SK-N-SH (cell line): ENCODE measurements at regions not wholly inside any gene's neighbourhood (a gene's known extent, or its start where the extent isn't known, plus 50 kb on each side); places are given as distances from the start of the nearest gene placed in this dataset.

ENCODE experiments used
- CHD2 ChIP-seq: fragments of 150-350 bp; IDR thresholded peaks from 2 replicates; pipeline ENCODE4 v1.6.1; 2018; ENCODE audit warnings: low read length; ENCODE audit not compliant: partially characterized antibody
- ELF1 ChIP-seq: IDR thresholded peaks from 2 replicates; pipeline ENCODE4 v1.4.0; 2012
- EZH2phosphoT487 ChIP-seq: fragments of 200-600 bp; sonication (generic); IDR thresholded peaks from 2 replicates; pipeline ENCODE4 v1.6.1; 2017; ENCODE audit warnings: low read depth, mixed run types, mild to moderate bottlenecking, antibody characterized with exemption, moderate library complexity, borderline replicate concordance
- JUND ChIP-seq: IDR thresholded peaks from 2 replicates; pipeline ENCODE4 v1.4.0; 2012
- MEF2A ChIP-seq: IDR thresholded peaks from 2 replicates; pipeline ENCODE4 v1.4.0; 2012; ENCODE audit warnings: low read depth, borderline replicate concordance
- MXI1 ChIP-seq: IDR thresholded peaks from 2 replicates; pipeline ENCODE4 v1.6.1; 2012; ENCODE audit warnings: mild to moderate bottlenecking, low read depth, low read length, improper control_type of control experiment
- NFIC ChIP-seq: IDR thresholded peaks from 2 replicates; pipeline ENCODE4 v1.4.0; 2012; ENCODE audit warnings: borderline replicate concordance
- NRF1 ChIP-seq: IDR thresholded peaks from 2 replicates; pipeline ENCODE4 v1.6.1; 2012; ENCODE audit warnings: low read depth, mild to moderate bottlenecking, low read length
- POLR2AphosphoS5 ChIP-seq: IDR thresholded peaks from 2 replicates; pipeline ENCODE4 v1.6.1; 2012; ENCODE audit warnings: low read depth, low read length
- RCOR1 ChIP-seq: fragments of 150-350 bp; IDR thresholded peaks from 2 replicates; pipeline ENCODE4 v1.6.1; 2017; ENCODE audit warnings: antibody characterized with exemption, low read length
- RFX5 ChIP-seq: IDR thresholded peaks from 2 replicates; pipeline ENCODE4 v1.6.1; 2012; ENCODE audit warnings: mild to moderate bottlenecking, improper control_type of control experiment, low read length
- RXRA ChIP-seq: IDR thresholded peaks from 2 replicates; pipeline ENCODE4 v1.4.0; 2012; ENCODE audit warnings: low read depth, mild to moderate bottlenecking, borderline replicate concordance
- SIN3A ChIP-seq: IDR thresholded peaks from 2 replicates; pipeline ENCODE4 v1.6.1; 2012; ENCODE audit warnings: low read depth, mild to moderate bottlenecking, low read length, moderate library complexity, borderline replicate concordance
- TEAD4 ChIP-seq: IDR thresholded peaks from 2 replicates; pipeline ENCODE4 v1.4.0; 2012; ENCODE audit warnings: mild to moderate bottlenecking, borderline replicate concordance; ENCODE audit not compliant: insufficient read depth
- TF ChIP-seq, protein P1 (sequence below): IDR thresholded peaks from 2 replicates; pipeline ENCODE4 v1.4.0; 2012; ENCODE audit warnings: low read depth, borderline replicate concordance
- TF ChIP-seq, protein P2 (sequence below): fragments of 200-600 bp; sonication (generic); IDR thresholded peaks from 2 replicates; pipeline ENCODE4 v1.6.1; 2017; ENCODE audit warnings: antibody characterized with exemption, mild to moderate bottlenecking, moderate library complexity
- TF ChIP-seq, protein P3 (sequence below): IDR thresholded peaks from 2 replicates; pipeline ENCODE4 v1.4.0; 2012; ENCODE audit warnings: low read depth
- TF ChIP-seq, protein P4 (sequence below): fragments of 150-350 bp; IDR thresholded peaks from 2 replicates; pipeline ENCODE4 v1.6.1; 2016; ENCODE audit warnings: mild to moderate bottlenecking, low read depth, low read length

DNA sequence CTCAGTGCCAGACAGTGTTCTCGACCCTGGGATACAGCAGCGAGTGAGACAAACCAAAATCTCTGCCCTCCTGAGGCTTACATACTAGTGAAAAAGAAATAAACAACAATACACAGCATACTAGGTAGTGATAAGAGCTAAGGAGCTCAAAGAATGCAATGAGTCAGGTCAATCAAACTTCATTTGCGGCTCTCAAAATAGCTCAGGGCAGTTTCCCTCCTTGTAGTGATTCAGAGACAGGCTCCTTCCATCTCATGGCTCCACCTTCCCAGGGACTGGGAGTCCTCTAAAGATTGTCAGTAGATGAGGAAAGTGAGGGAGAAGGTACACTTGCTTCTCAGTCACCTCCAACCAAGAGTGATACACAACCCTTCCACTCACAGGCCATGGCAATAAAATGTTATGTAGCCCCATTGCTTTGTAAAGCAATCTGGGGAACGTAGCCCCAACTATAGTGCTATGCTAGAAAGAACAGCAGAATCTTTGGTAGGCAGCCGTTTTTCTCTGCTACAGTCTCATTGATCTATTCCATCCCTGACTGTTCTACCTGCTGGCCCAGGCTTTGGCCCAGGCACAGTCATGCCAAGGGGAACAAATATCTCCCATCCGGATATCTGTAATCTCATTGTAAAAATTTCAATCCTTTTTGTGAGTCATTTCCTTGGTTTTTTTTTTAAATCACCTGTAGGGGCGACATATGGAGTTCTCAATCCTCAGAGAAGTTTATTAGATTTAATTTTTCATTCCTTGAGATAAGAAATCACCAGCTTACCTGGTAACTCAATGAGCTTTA, 183.1 kb upstream of the S100G start (continued):
- TF ChIP-seq, protein P1, sequence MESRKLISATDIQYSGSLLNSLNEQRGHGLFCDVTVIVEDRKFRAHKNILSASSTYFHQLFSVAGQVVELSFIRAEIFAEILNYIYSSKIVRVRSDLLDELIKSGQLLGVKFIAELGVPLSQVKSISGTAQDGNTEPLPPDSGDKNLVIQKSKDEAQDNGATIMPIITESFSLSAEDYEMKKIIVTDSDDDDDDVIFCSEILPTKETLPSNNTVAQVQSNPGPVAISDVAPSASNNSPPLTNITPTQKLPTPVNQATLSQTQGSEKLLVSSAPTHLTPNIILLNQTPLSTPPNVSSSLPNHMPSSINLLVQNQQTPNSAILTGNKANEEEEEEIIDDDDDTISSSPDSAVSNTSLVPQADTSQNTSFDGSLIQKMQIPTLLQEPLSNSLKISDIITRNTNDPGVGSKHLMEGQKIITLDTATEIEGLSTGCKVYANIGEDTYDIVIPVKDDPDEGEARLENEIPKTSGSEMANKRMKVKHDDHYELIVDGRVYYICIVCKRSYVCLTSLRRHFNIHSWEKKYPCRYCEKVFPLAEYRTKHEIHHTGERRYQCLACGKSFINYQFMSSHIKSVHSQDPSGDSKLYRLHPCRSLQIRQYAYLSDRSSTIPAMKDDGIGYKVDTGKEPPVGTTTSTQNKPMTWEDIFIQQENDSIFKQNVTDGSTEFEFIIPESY, result no peak
- TF ChIP-seq POLR2AphosphoS5, result no peak
- no peak for TF ChIP-seq CHD2
- TF ChIP-seq NFIC, result no peak
- 0 out of 2 replicates have a peak, but pooled peaks have one; percentile 31 for TF ChIP-seq JUND
- TF ChIP-seq ELF1, result no peak
- no peak for TF ChIP-seq SIN3A
- TF ChIP-seq, protein P2, sequence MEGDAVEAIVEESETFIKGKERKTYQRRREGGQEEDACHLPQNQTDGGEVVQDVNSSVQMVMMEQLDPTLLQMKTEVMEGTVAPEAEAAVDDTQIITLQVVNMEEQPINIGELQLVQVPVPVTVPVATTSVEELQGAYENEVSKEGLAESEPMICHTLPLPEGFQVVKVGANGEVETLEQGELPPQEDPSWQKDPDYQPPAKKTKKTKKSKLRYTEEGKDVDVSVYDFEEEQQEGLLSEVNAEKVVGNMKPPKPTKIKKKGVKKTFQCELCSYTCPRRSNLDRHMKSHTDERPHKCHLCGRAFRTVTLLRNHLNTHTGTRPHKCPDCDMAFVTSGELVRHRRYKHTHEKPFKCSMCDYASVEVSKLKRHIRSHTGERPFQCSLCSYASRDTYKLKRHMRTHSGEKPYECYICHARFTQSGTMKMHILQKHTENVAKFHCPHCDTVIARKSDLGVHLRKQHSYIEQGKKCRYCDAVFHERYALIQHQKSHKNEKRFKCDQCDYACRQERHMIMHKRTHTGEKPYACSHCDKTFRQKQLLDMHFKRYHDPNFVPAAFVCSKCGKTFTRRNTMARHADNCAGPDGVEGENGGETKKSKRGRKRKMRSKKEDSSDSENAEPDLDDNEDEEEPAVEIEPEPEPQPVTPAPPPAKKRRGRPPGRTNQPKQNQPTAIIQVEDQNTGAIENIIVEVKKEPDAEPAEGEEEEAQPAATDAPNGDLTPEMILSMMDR, result no peak
- TF ChIP-seq NRF1, result no peak
- TF ChIP-seq, protein P3, sequence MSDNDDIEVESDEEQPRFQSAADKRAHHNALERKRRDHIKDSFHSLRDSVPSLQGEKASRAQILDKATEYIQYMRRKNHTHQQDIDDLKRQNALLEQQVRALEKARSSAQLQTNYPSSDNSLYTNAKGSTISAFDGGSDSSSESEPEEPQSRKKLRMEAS, result no peak
- TF ChIP-seq RXRA, result no peak
- TF ChIP-seq RCOR1, result no peak
- no peak for TF ChIP-seq EZH2phosphoT487
- no peak for TF ChIP-seq RFX5
- TF ChIP-seq, protein P4, sequence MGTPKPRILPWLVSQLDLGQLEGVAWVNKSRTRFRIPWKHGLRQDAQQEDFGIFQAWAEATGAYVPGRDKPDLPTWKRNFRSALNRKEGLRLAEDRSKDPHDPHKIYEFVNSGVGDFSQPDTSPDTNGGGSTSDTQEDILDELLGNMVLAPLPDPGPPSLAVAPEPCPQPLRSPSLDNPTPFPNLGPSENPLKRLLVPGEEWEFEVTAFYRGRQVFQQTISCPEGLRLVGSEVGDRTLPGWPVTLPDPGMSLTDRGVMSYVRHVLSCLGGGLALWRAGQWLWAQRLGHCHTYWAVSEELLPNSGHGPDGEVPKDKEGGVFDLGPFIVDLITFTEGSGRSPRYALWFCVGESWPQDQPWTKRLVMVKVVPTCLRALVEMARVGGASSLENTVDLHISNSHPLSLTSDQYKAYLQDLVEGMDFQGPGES, result no peak
- TF ChIP-seq MEF2A, result peak; percentile 43; the same call in 1 of the 2 replicates
- TF ChIP-seq TEAD4, result no peak
- TF ChIP-seq MXI1, result no peak
